ENCODE measurements at regions not wholly inside any gene's neighbourhood (a gene's known extent, or its start where the extent isn't known, plus 50 kb on each side); places are given as distances from the start of the nearest gene placed in this dataset.

- Histone ChIP-seq H2AFZ (ENCODE audit: low read length) (no peak overlapping the region), H3K4me2 (ENCODE audit: low read depth, low read length, poor library complexity, severe bottlenecking) (no peak overlapping the region), H4K20me1 (ENCODE audit: insufficient read depth, low read length, poor library complexity, severe bottlenecking) (no peaks in the 10 kb centered on the region), H3K27me3 (ENCODE audit: insufficient read depth, low read length, poor library complexity, severe bottlenecking) (no peaks in the 10 kb centered on the region), H3K9me2 (replicated peaks; ENCODE audit: low read depth, low read length) (no peaks in the 10 kb centered on the region), H3K9ac (ENCODE audit: low read depth, low read length, poor library complexity, severe bottlenecking) (no peak overlapping the region), H3K4me1 (ENCODE audit: insufficient read depth, low read length, poor library complexity, severe bottlenecking) (no peaks in the 10 kb centered on the region), H3K9me3 (ENCODE audit: insufficient read depth, low read depth, low read length) (0 out of 2 replicates have a peak, but pooled peaks cover 2% of the 10 kb centered on the region), H3F3A (ENCODE audit: low read depth) (no peaks in the 10 kb centered on the region), H3K79me2 (ENCODE audit: insufficient read depth, low read length) (no peaks in the 10 kb centered on the region), H3K36me3 (ENCODE audit: insufficient read depth, low read length) (no peaks in the 10 kb centered on the region), H3K4me3 (ENCODE audit: low read length, poor library complexity, severe bottlenecking) (no peak overlapping the region)
- TF ChIP-seq CTCF (conservative IDR thresholded peaks at IDR 0.05; ENCODE audit: low read length) (no peak), EZH2phosphoT487 (IDR thresholded peaks at IDR 0.05; ENCODE audit: borderline replicate concordance) (no peak)
Measured at GRCh38 chr10:36232935-36233334, 590.8 kb upstream of the FZD8 start.

GRCh38 chr10:36224431-36224985 lies 582.4 kb upstream of the FZD8 start:
- Histone ChIP-seq H3K79me2 (ENCODE audit: insufficient read depth, low read length) (no peaks in the 10 kb centered on the region), H3F3A (ENCODE audit: low read depth) (no peaks in the 10 kb centered on the region), H3K27me3 (ENCODE audit: insufficient read depth, low read length, poor library complexity, severe bottlenecking) (no peaks in the 10 kb centered on the region), H3K4me3 (ENCODE audit: low read length, poor library complexity, severe bottlenecking) (no peak overlapping the region), H3K4me2 (ENCODE audit: low read depth, low read length, poor library complexity, severe bottlenecking) (no peak overlapping the region), H3K36me3 (ENCODE audit: insufficient read depth, low read length) (no peaks in the 10 kb centered on the region), H2AFZ (ENCODE audit: low read length) (no peak overlapping the region), H3K9me3 (ENCODE audit: insufficient read depth, low read depth, low read length) (no peaks in the 10 kb centered on the region), H4K20me1 (ENCODE audit: insufficient read depth, low read length, poor library complexity, severe bottlenecking) (no peaks in the 10 kb centered on the region), H3K4me1 (ENCODE audit: insufficient read depth, low read length, poor library complexity, severe bottlenecking) (no peaks in the 10 kb centered on the region), H3K9ac (ENCODE audit: low read depth, low read length, poor library complexity, severe bottlenecking) (no peak overlapping the region), H3K9me2 (replicated peaks; ENCODE audit: low read depth, low read length) (no peaks in the 10 kb centered on the region)
- TF ChIP-seq CTCF (conservative IDR thresholded peaks at IDR 0.05; ENCODE audit: low read length) (no peak), EZH2phosphoT487 (IDR thresholded peaks at IDR 0.05; ENCODE audit: borderline replicate concordance) (no peak)

GRCh38 chr10:36221101-36221500 lies 579.0 kb upstream of the FZD8 start:
- Histone ChIP-seq H3K9me2 (replicated peaks; ENCODE audit: low read depth, low read length) (no peaks in the 10 kb centered on the region), H3K4me1 (ENCODE audit: insufficient read depth, low read length, poor library complexity, severe bottlenecking) (no peaks in the 10 kb centered on the region), H4K20me1 (ENCODE audit: insufficient read depth, low read length, poor library complexity, severe bottlenecking) (no peaks in the 10 kb centered on the region), H3K9ac (ENCODE audit: low read depth, low read length, poor library complexity, severe bottlenecking) (no peak overlapping the region), H3K79me2 (ENCODE audit: insufficient read depth, low read length) (no peaks in the 10 kb centered on the region), H3K9me3 (ENCODE audit: insufficient read depth, low read depth, low read length) (no peaks in the 10 kb centered on the region), H3K4me2 (ENCODE audit: low read depth, low read length, poor library complexity, severe bottlenecking) (no peak overlapping the region), H3K27me3 (ENCODE audit: insufficient read depth, low read length, poor library complexity, severe bottlenecking) (no peaks in the 10 kb centered on the region), H3K36me3 (ENCODE audit: insufficient read depth, low read length) (no peaks in the 10 kb centered on the region), H3F3A (ENCODE audit: low read depth) (no peaks in the 10 kb centered on the region), H2AFZ (ENCODE audit: low read length) (no peak overlapping the region), H3K4me3 (ENCODE audit: low read length, poor library complexity, severe bottlenecking) (no peak overlapping the region)
- TF ChIP-seq CTCF (conservative IDR thresholded peaks at IDR 0.05; ENCODE audit: low read length) = no peak
- TF ChIP-seq EZH2phosphoT487 (IDR thresholded peaks at IDR 0.05; ENCODE audit: borderline replicate concordance) = no peak

Data from Loucy (cell line).